ENCODE measurements at regions not wholly inside any gene's neighbourhood (a gene's known extent, or its start where the extent isn't known, plus 50 kb on each side); places are given as distances from the start of the nearest gene placed in this dataset.

- no peak for DNase-seq (ENCODE audit: low read depth)
Observed at GRCh38 chr14:101108579-101109346, 205.2 kb upstream of the RTL1 start.

DNA sequence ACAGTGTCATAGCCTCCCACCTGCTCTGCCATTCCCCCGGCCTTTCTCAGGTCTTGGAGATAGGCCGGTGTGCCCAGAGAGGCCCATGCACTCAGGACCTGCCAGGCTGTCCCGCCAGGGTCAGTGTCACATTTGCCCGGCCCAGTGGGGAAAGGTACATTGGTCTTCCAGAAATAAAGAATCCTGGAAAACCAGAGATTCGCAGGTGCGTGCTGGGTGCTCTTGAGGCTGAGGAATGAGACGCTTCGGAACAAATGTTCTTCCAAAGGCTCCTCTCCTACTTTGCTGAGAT lies 205.8 kb upstream of the RTL1 start:
- no peak for DNase-seq (ENCODE audit: low read depth)

DNA sequence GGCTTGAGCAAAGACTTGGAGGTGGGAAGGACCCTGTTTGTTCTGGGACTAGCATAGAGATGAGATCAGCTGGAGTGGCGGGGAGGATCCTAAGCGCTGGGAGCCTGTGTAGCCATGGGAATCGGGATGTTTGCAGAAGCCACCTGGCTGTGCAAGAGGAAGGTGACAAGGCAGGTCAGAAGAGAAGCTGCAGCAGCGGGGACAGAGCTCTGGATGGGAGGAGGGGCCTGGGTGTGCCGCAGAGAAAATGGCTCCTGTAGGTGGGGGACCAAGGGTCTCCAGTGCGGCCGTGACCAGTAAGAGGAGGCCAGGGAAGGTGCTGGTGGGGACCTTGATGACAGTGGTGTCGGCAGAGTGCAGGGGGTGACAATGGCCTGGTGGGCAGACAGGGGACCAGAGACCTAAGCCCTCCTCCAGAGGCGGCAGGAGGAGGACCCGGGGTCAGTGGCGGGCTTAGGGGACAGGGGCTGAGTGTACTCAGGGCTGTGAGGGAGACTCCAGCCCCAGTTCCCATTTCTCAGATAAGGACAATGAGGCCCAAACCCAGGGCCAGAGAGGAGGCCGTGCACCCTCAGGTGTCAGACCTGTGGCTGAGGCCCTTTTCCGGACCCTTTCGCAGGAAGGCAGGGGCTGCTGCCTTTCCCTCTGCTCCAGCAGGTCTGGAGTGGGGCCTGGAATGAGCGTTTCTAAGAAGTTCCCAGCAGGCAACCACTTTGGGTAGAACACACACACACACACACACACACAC lies 206.6 kb upstream of the RTL1 start:
- no peak for DNase-seq (ENCODE audit: low read depth)

DNA sequence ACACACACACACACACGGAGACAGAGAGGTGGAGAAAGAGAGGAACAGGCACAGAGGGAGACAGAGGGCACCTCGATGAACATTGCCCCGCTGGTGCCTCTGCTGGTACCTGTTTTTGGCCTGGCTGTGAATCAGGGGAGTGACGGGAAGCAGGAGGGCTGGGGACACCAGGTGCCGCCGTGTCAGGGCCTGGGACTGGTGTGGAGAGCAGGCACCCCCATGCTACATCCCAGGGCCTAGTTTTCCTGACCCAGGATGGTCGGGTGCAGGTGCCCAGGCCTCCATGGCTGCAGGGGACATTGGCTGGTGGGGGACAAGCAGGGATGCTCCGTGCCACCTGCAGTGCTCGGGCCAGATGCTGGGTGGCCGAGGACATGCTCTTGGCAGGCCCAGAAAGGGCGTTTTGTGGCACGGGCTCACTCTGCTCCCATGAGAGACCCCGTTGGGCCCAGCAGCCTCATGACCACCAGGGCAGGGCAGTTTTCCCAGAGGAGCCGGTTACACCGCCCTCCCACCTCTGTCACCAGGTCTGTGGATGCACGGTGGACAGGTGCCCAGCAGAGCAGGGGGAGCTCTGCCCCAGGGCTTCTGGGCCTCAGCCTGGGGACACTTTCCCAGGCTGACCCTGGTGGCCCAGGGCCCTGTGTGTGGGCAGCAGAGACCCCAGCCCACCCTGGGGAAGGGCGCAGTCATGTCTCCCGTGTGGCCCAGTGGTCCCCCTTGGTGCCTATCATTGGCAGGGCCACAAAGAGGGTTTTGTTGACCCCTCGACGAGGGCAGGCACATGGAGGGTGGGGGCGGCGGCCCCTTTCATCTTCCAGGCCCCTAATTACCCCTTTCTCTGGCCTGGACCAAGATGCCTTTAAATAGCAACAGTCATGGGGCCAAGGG lies 207.5 kb upstream of the RTL1 start:
- no peak for DNase-seq (ENCODE audit: low read depth)

DNA sequence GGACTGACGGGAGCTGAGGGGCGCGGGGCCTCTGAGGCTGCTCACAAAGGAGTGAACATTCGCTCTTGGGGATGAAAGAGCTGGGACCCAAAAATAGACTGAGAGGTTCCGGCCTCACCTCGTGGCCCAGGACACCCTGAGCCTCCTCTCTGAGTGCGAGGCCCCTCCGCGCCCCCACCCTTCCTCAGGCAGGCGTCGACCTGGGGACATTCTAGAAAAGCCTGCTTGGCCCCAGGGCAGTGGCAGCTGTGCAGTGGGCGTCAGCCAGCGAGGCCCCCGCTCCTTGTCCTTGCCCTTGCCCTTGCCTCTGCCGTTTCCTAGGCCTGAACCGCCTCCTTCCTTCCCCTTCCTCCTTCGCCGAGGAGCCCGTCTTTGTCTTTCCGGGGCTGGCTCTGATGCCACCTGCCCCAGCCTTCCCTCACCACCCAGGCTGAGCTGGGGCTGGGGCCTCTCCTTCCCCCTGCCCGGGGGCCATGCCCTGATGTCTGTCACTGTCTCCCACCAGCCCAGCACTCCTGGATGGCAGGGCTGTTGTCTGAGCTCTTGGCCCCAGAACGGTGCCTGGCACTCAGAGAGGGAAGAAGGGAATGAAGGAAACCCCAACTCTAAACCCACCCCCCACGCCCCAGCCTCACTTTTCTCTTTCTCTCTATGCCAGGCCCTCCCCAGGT lies 208.2 kb upstream of the RTL1 start:
- DNase-seq (ENCODE audit: low read depth): no peak

DNA sequence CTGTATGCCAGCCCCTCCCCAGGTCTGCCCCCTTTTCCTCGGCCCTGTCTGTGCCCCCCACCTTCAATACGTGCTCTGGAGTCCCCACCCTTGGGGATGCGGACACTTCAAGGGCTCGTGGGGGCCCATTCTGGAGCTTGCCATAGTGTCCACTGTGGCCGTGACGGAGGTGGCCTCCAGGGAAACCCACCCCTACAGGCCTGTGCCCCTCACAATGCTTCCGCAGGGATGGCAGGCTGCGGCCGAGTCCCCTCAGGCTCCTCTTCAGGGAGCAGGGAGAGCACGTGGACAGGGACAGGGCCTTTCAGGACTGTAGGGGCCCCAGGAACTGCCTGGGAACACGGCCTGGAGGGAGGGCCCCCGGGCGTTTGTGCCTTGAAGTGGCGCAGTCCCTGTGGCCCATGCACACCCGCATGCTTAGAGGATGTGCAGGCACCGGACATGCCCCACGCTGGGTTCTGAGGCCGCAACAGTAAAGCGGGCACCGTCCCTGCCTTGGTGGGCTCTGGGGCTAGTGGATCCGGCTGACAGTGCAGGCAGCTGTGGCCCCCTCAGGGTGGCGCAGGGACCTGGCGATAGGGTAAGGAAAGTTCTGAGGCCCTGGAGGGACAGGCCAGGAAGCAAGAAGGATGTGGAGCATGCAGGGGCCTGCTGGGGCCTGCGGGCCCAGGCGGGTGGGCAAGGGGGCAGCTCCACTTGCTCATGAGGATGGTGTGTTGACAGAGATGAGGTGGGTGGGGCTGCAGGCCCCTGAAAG lies 209.0 kb upstream of the RTL1 start:
- no peak for DNase-seq (ENCODE audit: low read depth)

GRCh38 chr14:101113108-101113612 lies 209.6 kb upstream of the RTL1 start:
- no peak for DNase-seq (ENCODE audit: low read depth)

DNA sequence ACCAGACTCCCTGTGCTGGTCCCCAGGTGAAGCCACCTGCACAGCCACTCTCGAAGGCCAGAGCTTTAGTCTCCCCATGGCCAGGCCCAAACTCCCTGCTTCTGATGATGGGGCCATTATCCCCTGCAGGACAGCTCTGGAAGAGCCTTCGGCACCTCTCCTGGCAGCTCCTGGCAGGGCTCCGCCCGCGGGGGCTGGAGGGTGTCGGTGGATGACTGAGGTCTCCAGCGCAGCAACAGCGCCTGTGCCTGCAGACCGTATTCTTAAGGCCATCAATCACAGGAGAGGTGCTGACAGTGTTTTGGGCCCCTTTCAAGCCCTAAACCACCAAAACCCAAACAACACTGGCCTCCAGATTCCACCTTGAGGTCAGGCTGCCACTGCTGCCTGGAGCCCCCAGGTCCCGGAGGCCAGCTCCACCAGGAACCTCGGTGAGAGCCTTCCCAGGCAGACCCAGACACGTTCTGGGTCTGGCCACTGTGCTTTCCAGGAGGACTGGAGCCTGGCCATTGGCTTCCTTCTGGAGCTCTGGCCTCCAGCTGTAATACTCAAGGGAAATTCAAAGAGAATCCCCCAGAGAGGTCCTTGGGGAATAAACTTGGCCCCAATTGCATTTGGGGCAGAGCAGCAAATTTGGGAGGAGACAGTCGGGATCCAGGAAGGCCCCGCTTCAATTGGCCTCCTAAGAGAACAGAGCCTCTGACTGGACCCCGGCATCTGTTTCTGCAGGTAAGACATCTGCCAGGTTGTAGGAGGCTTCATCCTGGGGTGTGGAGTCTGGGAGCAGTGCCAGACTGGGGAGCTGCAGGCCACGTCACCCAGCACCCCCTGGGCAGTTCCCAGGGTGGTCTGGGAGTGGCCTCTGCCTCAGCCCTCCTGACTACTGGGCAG lies 210.6 kb upstream of the RTL1 start:
- no peak for DNase-seq (ENCODE audit: low read depth)

DNA sequence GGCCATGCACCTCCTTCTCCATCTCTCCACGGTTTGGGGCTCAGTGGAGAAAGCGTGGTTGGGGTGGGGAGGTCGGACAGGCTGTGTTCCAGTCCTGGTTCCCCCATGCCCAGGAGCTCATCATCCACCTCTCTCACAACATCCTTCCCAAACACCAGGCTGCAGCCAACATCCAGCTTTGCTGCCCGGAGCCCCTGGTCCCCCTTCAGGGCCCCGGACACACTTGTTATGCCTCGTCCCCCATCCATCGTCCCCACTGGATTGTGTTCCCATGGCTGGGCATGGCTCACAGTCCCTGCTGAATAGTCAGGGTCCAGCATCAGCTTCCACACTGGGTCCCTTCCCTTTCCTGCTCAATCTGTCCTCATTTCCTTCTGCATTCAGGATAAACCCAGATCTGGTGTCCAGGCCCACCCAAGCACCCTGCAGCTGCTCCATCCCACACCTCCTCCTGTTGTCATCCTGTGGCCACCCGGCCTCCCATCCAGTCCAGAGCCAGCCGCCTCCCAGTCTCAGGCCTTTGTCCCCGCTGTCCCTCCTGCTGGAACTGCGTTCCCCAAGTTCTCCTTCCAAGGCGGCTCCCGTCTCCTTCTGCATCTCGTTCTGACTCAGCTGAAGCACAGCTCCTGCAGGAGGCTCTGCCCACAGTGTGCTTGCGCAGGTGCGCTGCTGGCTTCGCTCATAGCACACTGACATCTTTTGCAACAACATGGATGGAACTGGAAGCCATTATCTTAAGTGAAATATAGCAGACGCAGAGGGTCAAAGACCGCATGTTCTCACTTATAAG lies 211.4 kb upstream of the RTL1 start:
- no peak for DNase-seq (ENCODE audit: low read depth)

GRCh38 chr14:101115652-101116051 lies 212.1 kb upstream of the RTL1 start:
- DNase-seq (ENCODE audit: low read depth): no peak

- no peak for DNase-seq (ENCODE audit: low read depth)
Observed at GRCh38 chr14:101116065-101116464, 212.5 kb upstream of the RTL1 start.

- no peak for DNase-seq (ENCODE audit: low read depth)
Observed at GRCh38 chr14:101116486-101117130, 213.1 kb upstream of the RTL1 start.

DNA sequence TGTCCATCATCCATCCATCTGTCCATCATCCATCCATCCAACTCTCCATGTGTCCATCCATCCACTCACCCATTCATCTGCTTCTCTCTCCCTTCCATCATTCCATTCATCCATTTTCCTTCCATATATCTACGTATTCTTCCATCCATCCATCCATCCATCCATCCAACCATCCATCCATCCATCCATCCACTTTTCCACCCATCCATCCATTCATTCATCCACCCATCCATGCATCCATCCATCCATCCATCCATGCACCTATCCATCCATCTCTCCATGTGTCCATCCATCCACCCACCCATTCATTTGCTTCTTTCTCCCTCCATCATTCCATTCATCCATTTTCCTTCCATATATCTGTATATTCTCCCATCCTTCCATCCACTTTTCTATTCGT lies 214.0 kb upstream of the RTL1 start:
- DNase-seq (ENCODE audit: low read depth): no peak

DNA sequence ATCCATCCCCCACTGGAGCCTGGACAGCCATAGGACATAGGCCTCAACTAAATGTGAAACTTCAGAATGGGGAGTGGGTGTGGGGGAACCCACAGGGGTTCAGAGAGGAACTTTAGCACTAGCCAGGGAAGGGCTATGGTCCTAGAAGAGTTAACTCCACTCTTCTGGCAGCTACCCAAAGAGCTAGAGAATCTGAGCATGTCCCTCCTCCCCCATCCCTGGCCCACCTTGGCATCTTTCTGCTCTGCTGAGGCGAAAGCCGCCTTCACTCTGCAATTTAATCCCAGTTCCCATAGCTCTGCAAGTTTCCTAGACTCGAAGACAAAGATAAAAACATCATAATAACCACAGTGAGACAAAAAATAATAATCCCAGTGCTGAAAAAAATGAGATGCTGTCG lies 214.7 kb upstream of the RTL1 start:
- no peak for DNase-seq (ENCODE audit: low read depth)

- DNase-seq (ENCODE audit: low read depth): no peak
Observed at GRCh38 chr14:101118746-101119591, 215.4 kb upstream of the RTL1 start.

DNA sequence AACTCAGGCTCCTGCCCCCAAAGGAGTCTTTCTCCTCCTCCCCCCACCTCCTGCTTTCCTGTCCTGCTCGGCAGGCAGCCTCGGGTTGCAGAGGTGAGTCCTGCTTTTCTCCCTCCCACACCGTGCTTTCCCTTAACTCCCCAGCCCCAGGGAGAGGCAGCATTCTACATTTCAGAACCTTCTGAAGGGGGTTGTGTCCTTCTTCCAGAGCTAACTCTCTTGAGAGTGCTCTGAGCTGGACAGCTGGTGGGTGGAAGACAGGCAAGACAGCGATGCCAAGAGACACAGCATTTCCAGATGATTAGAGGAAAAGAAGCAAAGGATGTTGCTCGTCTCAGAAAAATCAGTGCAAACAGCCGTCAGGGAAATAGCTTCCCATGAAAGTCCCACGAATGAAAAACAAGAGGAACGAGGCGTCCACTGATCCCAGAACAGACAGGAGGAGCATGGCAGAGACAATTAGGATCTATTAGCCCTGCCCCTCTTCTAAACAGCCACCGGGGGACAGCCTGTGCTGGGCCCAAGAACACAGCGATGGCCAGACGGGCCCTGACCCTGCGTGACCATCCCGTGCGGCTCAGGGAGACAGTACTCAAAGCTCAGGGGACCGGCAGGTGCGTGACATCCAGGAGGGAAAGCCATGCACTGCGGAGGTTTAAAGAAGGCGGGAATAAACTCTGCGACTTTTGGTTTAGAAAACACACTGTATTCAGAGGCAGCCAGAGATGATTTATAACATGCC lies 216.5 kb upstream of the RTL1 start:
- DNase-seq (ENCODE audit: low read depth): peak; percentile 8
